Activated CD8-positive, alpha-beta T cell treated with anti-CD3 and anti-CD28 coated beads for 36 hours (primary cell): ENCODE measurements at regions not wholly inside any gene's neighbourhood (a gene's known extent, or its start where the extent isn't known, plus 50 kb on each side); places are given as distances from the start of the nearest gene placed in this dataset.

Experiments
- ATAC-seq: fragments of 200-7000 bp; cut with Tn5 transposase; one replicate; pipeline ENCODE4 v1.10.0; 2021; ENCODE audit warnings: mild to moderate bottlenecking, moderate library complexity
- CTCF ChIA-PET: fragments of 350-600 bp; sonication (Branson Sonifier 250); formaldehyde crosslinking; loops from one replicate; lab custom pipeline; 2021; ENCODE audit warnings: antibody characterized with exemption; lab: Charles Lee
- POLR2A ChIA-PET: fragments of 350-600 bp; sonication (Branson Sonifier 250); formaldehyde crosslinking; loops from one replicate; lab custom pipeline; 2021; ENCODE audit warnings: antibody characterized with exemption; lab: Charles Lee
- DNase-seq: peaks from one replicate; pipeline ENCODE4 v3.0.0-alpha.2; 2020
- H3K27ac Mint-ChIP-seq: one replicate; pipeline ENCODE4 v1.8.0; 2021; ENCODE audit warnings: mild to moderate bottlenecking, mixed read lengths
- H3K27me3 Mint-ChIP-seq: one replicate; pipeline ENCODE4 v1.8.0; 2021; ENCODE audit warnings: mixed read lengths
- H3K36me3 Mint-ChIP-seq: one replicate; pipeline ENCODE4 v1.8.0; 2021; ENCODE audit warnings: low read depth, mixed read lengths
- H3K4me1 Mint-ChIP-seq: one replicate; pipeline ENCODE4 v1.8.0; 2021; ENCODE audit warnings: low read depth, mixed read lengths
- H3K4me3 Mint-ChIP-seq: one replicate; pipeline ENCODE4 v1.8.0; 2021; ENCODE audit warnings: mild to moderate bottlenecking, moderate library complexity, mixed read lengths
- H3K9me3 Mint-ChIP-seq: one replicate; pipeline ENCODE4 v1.8.0; 2021; ENCODE audit warnings: mixed read lengths
- CTCF ChIP-seq: fragments of 200-600 bp; IDR thresholded peaks from one replicate; pipeline ENCODE4 v1.8.0; 2022; ENCODE audit warnings: antibody characterized with exemption, mild to moderate bottlenecking
- intact Hi-C: fragments of 100-400 bp; cut with micrococcal nuclease; formaldehyde crosslinking; loops from one replicate; pipeline ENCODE4 v1.10.0; 2022

- POLR2A ChIA-PET = no interaction called here
- ATAC-seq (no peak), DNase-seq (no peak)
- CTCF ChIA-PET = no interaction called here
- Mint-ChIP-seq H3K4me3 (no peak overlapping the region), H3K4me1 (no peaks in the 10 kb centered on the region), H3K27ac (no peak overlapping the region), H3K9me3 (peaks cover 2% of the 10 kb centered on the region), H3K27me3 (peaks cover 2% of the 10 kb centered on the region), H3K36me3 (no peaks in the 10 kb centered on the region)
- intact Hi-C loops = no loop called here
- no peak for TF ChIP-seq CTCF
These were observed 223.4 kb upstream of the MCHR2 start for GRCh38 chr6:100217225-100218012.

DNA sequence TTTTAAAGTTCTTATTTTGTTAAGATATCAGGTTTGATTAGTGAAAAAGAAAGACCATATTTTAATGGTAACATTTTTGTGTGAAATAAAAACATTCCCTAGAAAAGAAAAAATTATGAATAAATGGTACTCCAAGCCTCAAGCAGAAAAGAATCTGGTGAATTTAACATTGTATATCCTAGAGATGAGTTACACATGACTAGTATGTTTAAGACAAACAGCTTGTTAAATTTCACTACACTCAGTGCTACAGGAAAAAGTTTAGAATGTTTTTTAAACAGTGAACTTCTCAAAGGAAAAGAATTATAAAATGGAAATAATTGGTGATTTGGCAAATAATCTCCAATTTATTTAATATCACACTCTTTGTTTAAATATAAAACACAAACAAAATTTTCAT, 222.7 kb upstream of the MCHR2 start:
- Mint-ChIP-seq H3K36me3 (no peaks in the 10 kb centered on the region), H3K4me3 (no peak overlapping the region), H3K27ac (no peak overlapping the region), H3K9me3 (peaks cover 2% of the 10 kb centered on the region), H3K27me3 (peaks cover 2% of the 10 kb centered on the region), H3K4me1 (no peaks in the 10 kb centered on the region)
- no peak for ATAC-seq
- CTCF ChIA-PET = no interaction called here
- no peak for DNase-seq
- intact Hi-C loops = no loop called here
- TF ChIP-seq CTCF = no peak
- POLR2A ChIA-PET = no interaction called here

DNA sequence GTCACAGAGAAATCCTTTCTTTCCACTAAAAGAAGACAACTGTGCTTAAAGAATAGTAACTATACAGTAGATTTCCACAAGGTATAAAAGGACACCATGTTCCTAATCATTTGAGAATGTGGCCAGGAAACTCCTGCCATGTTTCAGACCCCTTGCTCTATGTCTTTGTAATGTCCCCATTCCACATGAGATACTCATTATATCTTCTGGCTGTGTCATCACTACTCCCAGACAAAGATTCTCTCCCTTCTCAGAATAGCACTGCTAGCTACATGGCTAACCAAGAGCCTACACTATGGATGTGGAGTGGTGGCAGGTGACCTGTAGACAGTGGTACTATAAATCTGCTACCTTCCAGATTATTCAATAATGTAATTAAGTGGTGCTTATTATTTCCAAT, 218.1 kb upstream of the MCHR2 start:
- Mint-ChIP-seq H3K27me3 (peaks cover 2% of the 10 kb centered on the region), H3K36me3 (no peaks in the 10 kb centered on the region), H3K4me3 (no peak overlapping the region), H3K27ac (no peak overlapping the region), H3K4me1 (no peaks in the 10 kb centered on the region), H3K9me3 (peaks cover 2% of the 10 kb centered on the region)
- ChIA-PET CTCF (no interaction called here), POLR2A (no interaction called here)
- no peak for TF ChIP-seq CTCF
- intact Hi-C loops = no loop called here
- ATAC-seq (no peak), DNase-seq (no peak)

DNA sequence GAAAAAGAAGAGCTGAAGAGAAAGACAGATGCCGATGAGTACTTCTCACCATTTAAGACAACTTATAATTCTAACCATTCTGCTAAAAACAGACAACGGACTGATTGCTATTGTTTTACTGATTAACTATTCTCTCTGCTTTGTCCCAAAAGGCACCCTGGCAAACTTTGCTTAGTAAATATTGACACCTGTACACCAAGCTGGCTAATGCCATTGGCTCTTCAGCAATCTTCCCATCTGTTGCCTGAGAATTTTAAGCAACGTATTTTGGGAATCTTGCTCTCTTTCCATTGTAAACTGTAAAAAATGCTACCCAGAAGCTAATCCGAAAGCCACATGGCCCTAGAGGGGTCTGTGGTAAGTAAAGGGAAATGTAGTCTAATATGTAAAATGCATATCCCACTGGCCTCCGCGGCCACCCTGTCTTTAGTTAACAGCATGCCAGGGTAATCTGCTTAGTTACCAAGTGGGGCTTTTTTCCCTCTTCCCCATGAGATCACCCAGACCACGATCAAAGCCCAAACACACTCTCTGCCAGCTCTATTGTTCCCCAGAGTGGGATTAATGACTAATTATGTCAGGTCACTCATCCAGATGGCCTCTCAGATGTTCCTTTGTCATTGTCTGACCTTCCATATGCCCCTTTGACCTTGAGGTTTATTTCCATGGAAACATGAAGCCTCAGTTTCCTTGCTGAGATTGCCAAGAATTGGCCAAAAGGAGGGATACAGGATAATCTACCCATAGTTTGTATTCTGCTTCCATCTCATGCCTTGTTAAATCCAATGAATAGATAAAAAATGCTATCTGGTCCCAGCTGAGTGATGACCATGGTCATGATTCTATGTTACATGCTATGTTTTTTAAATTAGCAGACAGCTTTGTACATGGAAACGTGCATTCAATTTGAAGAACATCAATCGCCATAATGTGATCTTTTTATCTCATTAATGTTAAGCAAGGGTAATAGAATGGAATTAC, 216.4 kb upstream of the MCHR2 start:
- ChIA-PET CTCF (no interaction called here), POLR2A (no interaction called here)
- no peak for DNase-seq
- intact Hi-C loops = no loop called here
- Mint-ChIP-seq H3K27me3 (peaks cover 2% of the 10 kb centered on the region), H3K27ac (no peak overlapping the region), H3K36me3 (no peaks in the 10 kb centered on the region), H3K4me3 (no peak overlapping the region), H3K4me1 (no peaks in the 10 kb centered on the region), H3K9me3 (peaks cover 2% of the 10 kb centered on the region)
- no peak for ATAC-seq
- TF ChIP-seq CTCF = no peak
